H54 (cell line): ENCODE measurements at regions not wholly inside any gene's neighbourhood (a gene's known extent, or its start where the extent isn't known, plus 50 kb on each side); places are given as distances from the start of the nearest gene placed in this dataset.

ENCODE experiments used
- DNase-seq: peaks from one replicate; pipeline ENCODE4 v3.0.0; 2011; ENCODE audit warnings: low spot score, mixed read lengths; ENCODE audit not compliant: insufficient read length
- FAIRE-seq: peaks from 3 replicates; lab custom pipeline; 2011; peaks lifted over from hg19 to GRCh38; lab: Jason Lieb, UNC
- POLR2A ChIP-seq: IDR thresholded peaks from 2 replicates; pipeline ENCODE4 v1.6.1; 2011; ENCODE audit warnings: low read depth, mild to moderate bottlenecking, low read length

DNA sequence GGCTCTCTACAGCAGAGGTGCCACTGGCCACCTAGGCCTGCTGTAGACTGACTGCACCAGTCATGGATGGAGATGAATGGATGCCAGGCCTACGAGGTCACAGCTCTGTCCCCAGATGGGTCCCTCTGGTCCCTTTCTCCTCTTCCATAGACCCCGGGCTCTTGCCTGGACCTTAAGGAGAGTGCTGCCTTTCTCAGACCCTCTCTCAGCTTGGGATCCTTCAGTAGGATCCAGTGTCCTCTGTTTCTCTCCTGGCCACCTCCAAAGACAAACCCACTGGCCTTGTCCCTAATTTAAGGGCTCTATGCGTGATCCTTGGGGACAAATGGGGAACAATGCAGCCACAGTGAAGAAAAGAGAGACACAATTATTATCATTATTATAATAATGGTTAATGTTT is 189.3 kb upstream of the C16orf82 start:
- TF ChIP-seq POLR2A = no peak
- FAIRE-seq = no peak
- DNase-seq = no peak

DNA sequence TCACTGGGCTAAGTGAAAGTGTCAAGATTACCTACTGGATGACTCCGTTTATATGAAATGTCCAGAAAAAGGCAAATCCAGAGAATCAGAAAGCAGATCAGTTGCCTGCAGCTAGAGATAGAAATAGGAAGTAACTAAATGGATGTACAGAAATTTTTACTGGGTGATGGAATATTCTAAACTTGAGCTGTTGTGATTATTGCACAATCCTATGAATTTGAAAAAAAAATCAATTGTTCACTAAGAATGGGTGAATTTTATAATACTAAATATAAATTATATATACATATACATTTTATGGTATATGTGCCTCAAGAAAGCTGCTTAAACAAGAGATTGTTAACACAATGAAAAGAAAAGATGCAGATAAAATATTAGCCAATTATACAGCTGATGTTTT is 181.1 kb upstream of the C16orf82 start:
- FAIRE-seq = no peak
- no peak for TF ChIP-seq POLR2A
- DNase-seq = no peak

DNA sequence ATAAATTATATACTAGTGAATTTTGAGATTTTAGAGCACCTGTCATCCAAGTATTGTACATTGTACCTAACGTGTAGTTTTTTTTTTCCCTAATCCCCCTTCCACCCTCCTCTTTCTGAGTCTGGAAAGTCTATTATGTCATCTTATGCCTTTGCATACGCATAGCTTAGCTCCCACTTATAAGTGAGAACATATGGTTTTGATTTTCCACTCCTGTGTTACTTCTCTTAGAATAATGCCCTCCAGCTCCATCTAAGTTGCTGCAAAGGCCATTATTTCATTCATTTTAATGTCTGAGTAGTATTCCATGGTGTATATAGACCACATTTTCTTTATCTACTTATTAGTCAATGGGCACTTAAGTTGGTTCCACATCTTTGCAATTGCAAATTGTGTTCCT is 177.0 kb upstream of the C16orf82 start:
- DNase-seq (no peak), FAIRE-seq (no peak)
- no peak for TF ChIP-seq POLR2A

DNA sequence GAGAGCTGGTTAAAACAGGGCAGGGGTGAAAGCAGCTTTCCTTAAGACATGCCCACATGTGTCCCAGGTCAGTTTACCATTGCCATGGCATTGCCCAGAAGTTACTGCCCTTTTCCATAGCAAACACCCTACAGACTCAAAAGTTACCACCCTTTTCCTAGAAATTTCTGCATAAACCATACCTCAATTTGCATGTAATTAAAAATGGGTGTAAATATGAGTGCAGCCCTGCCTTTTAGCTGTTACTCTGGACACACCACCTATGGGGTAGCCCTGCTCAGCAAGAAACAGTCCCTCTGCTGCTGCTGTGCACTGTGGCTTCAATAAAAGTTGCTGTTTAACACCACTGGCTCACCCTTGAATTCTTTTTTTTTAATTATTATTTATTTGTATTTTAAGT is 168.5 kb upstream of the C16orf82 start:
- FAIRE-seq (no peak), DNase-seq (no peak)
- TF ChIP-seq POLR2A = no peak

DNA sequence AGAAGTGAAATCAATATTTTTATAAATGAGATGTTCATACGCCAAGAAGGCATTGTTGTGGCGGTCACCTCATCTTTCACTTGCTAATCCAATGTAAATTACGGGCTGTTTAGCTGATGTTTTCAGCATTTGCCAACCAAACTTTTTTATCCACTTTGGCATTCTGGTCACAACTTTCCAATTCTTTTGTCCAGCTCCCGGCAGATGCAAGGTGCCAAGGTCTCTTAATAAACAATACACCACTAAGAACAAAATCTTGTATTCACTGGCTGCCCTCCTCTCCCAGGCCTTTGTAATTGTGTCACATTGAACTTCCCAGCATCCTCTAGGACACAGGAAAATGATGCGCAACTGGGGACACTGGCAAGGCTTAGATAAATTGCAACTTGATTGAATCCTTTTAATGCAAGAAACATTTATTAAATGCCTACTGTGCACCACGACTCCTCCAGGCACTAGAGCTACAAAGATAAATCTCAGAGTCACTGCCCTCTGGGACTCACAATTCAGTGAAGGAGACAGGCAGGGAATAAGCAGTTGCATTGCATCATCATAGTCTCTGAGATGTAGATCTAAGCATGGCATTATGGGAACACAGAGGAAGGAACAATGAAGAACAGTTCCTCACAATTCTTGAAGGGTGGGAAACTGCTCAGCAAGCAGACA is 165.4 kb upstream of the C16orf82 start:
- FAIRE-seq (no peak), DNase-seq (no peak)
- no peak for TF ChIP-seq POLR2A

DNA sequence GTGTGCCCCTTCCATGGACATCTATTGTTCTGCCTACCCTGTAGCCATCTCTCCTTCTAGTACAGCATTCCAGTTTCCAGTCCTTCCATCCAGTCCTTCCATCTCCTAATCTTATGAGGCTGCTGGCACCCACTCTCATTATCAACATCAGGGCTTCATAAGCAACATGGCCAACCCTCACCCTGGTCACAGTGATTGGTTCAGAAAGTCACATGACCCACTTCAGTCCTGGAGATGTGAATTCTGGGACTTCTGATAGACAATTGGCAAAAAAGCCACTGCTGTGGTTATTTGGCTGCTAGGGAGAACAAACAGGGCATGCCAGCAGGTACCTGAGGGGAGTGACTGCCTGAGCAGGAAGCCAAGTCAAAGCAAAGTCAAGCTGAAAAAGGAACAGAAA is 164.7 kb upstream of the C16orf82 start:
- TF ChIP-seq POLR2A = no peak
- FAIRE-seq (no peak), DNase-seq (no peak)

DNA sequence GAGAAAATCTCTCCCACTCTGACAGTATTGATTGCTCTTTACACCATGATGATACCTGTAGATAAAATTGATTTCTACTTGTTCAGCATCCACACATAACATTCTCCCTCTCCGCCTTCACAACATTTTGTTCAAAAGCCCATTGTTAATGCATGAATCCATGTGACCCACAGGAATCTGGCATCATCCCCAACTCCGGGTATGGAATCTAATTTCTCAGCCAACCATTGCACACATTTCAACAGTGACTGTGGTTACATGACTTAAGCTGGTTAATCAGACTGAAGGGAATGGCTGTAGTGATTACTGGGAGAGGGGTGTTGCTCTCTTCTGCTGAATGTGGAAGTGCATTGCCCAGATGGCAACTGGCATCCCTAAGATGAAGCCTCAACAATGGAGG is 161.4 kb upstream of the C16orf82 start:
- TF ChIP-seq POLR2A = no peak
- no peak for FAIRE-seq
- no peak for DNase-seq

DNA sequence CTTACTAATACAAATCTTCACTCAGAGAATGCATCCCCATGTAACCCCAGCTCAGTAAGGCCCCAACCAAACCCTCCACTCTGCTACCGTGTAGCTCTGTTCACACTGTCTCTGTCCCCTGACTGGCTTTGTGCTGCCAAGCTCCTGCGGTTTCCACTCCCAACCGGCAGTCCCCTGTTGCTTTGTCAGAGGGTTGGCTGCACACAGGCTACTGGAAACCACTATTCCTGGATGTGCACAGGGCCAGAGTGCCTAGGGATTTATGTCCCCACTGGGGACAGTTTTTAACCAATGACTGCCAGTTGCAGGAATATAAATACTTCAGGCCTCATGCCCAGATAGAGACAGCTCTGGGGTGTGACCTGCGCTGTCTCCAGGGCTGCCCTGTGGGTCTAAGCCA is 157.1 kb upstream of the C16orf82 start:
- FAIRE-seq = no peak

DNA sequence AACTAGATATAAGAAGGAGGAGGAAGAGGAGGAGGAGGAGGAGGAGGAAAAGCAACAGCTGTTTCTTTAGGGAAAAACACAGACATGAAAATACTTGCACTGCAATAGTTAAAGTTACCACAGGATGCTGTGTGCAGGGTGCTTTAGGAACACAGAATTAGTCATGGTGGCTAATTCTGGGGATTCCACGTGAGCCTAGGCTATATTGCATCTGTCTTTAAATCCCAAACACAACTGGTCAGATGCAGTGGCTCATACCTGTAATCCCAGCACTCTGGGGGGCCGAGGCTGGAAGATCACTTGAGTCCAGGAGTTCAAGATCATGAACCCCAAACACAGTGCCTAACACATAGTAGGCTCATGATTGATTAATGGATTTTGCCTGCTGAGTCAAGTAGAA is 155.3 kb upstream of the C16orf82 start:
- TF ChIP-seq POLR2A = no peak
- DNase-seq (no peak), FAIRE-seq (no peak)

More for the DNA sequence above, 157.1 kb upstream of the C16orf82 start:
- TF ChIP-seq POLR2A = no peak
- DNase-seq = no peak

DNA sequence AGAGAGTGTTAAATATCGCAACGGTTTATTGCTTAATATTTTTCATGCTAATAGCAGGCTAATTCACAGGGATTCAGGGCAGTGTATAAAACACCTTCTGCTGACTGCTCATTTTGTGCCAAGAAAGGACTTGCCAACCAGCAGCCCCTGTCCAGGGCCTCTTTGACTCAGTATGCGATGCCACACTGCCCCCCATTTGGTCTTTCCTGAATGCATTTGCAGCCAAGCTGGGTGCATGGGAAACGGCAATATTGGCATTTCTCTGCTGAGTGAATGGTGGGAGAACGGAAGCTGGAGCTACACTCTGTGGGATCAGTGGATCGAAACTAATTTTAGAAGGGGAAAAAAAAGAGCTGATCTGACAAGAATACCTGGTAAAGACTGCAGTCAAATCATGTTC is 152.9 kb upstream of the C16orf82 start:
- no peak for TF ChIP-seq POLR2A
- FAIRE-seq (no peak), DNase-seq (no peak)

DNA sequence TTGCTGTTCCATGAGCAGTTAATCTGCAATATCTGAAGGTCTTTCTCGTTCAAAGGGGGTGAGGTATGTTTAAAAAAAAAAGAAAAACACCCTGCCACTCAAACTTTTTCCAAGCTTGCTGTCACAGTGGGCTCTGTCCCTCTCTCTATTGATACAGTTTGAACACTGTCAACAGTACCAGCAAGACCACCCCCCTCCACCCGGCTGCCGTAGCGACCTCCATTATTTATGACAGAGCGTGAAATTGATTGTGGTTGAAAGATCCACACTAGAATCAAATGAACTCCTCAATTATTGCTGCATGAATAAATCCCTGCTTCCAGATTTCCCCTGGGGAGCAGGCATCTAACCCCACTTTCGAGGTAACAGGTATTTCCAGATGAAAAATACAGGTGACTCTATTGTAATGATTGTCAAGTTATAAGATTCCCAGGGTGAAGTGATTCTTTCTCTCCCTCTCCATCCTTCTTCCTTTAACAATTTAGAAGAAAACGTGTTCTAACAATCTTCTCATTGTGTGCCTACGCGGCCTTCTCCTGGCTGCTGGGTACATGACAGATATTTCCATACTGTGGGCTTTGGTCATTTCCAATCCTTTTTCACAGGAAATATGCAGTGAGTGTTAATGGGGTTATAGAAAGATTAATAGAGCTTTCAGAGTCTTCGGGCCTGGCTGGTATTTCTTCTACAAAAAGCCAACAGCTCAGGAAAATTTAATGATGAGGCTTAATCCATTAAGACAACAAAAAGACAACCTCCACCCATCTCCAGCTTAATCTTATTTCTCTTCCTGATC is 135.7 kb upstream of the C16orf82 start:
- no peak for FAIRE-seq
- no peak for DNase-seq
- TF ChIP-seq POLR2A = no peak

DNA sequence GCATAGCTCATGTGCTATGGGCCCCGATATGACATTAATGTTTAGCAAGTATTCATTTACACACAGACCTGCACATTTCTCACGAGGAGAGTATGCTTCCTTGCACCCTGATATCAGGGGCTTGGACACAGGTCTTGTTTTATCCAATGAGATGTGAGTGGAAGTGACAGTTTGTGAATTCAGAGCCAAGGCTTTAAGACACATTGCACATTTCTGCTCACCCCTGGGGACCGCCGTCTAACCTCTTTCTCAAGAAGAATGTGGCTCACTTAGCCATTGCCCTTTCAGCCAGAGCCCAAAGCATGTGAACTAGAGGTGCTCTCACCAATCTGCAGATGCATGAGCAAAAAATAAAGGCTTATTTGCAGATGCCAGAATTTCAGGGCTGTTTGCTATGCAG is 116.1 kb upstream of the C16orf82 start:
- no peak for DNase-seq
- FAIRE-seq = no peak
- TF ChIP-seq POLR2A = no peak

DNA sequence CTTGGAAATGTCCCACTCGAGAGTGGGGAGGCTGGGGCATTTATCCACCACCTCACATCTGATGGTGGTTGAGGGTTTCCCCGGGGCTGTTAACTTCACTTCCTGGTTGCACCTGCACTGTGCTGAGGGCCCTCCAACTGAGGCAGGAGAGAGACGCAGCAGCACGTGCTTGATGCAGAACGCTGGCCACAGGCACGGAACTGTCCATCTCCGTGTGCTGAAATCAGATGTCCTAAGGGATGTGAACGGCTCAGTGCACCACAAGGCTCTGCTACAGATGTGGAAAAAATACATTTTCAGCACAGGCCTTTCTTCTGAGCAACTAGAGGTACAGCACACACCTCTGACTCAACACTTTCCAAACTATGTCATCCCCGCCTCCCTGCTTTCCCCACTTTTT is 114.8 kb upstream of the C16orf82 start:
- FAIRE-seq (no peak), DNase-seq (no peak)
- TF ChIP-seq POLR2A = no peak

DNA sequence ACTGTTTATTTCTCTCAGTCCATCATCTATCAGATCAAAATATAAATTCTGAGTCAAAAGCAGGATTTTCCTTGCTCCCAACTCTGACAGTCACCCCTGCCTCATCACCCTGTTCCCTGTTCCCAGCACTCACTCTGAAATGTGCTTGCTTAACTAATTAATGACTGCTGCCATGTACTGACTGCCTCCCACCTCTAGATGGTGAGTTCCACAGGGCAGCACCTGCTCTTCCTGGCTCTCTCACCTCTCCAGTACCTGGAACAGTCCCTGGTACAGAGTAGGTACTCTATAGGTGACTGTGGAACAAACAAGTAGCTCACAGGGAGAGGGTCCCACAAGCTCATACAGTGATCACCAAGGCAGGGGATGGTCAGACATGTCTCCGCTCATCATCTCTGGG is 114.3 kb upstream of the C16orf82 start:
- no peak for TF ChIP-seq POLR2A
- FAIRE-seq = no peak
- no peak for DNase-seq
